Stimulated activated CD8-positive, alpha-beta memory T cell treated with anti-CD3 and anti-CD28 coated beads, Interleukin-12 subunit alpha, Interleukin-12 subunit beta, amount 100 ng/mL, for 4 hours (primary cell): ENCODE measurements at regions not wholly inside any gene's neighbourhood (a gene's known extent, or its start where the extent isn't known, plus 50 kb on each side); places are given as distances from the start of the nearest gene placed in this dataset.

ENCODE experiments used
- DNase-seq: peaks from one replicate; pipeline ENCODE4 v3.0.0-alpha.2; 2020; ENCODE audit warnings: low read depth

DNA sequence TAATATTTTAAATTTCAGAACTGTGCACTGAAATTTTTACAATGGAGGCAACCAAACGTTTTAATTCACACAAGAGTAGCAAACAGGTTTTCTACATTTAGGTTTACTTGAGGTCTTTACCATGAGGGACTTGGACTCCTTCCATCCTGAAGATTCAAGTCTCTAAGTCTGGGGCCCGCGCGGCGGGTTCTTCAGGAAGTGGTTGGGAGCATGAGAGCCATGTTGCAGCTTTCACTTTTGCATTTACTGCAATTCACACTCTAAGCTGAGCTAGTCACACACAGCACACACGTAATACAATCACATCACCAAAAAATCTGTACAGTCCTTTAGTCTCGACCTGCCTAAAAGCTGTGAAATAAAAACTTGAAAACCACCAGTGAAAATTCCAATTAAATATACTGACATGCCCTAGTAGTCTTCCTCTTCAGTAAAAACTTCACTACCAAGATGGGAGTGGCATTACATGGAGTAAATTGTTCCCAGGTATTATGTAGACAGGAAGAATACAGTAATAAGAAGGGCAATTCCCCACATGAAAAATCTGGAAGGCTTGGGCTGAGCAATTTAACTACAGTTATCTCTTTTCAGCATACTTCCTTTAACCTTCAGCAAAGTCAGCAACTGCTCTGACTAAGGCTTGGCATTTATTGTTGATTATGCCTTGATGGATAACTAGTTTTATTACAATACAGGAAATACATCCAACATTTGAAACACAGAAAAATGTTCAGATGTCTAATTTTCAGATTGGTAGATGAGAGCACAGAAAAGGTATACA lies 571.1 kb upstream of the DIPK2B start:
- no peak for DNase-seq

GRCh38 chrX:45771114-45771513 lies 570.4 kb upstream of the DIPK2B start:
- no peak for DNase-seq

DNA sequence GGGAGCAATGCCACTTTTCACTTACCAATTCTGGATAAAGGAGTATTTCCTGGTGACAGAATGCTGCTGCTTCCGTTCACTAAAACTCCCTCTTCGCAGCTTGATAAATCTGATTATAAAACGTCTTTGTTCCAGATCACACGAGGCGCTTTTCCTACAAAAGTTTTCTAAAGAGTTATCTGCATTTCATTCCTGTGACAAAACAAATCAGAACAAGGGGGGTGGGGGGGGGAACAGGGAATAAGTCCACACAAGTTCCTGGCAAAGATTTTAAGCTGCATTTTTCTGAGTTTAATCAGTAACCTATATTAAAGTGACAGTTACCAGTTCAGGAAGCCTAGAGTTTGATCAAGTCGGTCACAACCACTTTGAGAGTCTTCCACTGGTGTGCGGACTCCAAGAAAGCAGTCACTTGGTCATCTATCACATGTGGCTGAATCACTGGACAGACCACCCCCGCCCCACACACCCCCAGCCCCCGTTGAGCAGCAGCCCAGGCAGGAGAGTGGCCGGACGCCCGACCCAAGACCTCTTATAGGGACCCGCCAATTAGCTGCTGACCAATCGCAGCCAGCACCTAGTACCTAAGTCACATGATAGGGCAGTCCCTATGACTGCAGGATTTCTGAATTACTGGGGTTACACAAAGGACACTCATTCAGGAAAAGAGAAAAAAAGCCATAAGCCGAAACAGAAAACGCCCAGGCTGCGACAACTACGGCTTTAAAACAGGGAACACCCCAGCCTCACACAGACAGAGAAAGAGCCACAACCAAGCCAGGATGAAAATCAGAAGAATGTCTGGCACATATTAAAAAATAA lies 569.3 kb upstream of the DIPK2B start:
- DNase-seq = no peak

GRCh38 chrX:45768666-45769236 lies 568.1 kb upstream of the DIPK2B start:
- DNase-seq = no peak

DNA sequence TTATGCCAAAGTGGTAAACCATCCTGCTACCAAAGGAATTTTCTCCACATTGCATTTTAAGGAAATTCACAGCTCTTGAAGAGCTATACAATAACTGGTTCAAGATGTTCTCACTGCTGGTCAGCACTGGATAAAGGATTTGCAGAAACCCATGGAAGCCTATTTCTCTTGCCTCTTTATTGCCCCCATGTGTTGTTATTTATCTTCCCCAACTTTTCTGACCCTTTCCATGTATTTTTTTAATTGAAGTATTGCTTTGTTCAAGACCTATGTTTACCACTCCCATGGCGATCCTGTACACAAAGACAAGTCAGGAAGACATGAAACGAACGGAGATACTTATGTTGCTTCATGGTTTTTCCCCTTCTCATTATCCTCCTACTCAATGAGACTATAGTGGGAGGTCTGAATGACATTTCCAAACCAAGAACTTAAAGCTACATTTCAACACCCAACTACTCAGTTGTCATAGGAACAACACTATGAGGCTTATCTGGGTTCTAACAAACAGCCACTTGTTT lies 566.4 kb upstream of the DIPK2B start:
- no peak for DNase-seq

- DNase-seq = no peak
Observed at GRCh38 chrX:45765767-45766166, 565.1 kb upstream of the DIPK2B start.

GRCh38 chrX:45765281-45765680 lies 564.6 kb upstream of the DIPK2B start:
- DNase-seq = no peak

DNA sequence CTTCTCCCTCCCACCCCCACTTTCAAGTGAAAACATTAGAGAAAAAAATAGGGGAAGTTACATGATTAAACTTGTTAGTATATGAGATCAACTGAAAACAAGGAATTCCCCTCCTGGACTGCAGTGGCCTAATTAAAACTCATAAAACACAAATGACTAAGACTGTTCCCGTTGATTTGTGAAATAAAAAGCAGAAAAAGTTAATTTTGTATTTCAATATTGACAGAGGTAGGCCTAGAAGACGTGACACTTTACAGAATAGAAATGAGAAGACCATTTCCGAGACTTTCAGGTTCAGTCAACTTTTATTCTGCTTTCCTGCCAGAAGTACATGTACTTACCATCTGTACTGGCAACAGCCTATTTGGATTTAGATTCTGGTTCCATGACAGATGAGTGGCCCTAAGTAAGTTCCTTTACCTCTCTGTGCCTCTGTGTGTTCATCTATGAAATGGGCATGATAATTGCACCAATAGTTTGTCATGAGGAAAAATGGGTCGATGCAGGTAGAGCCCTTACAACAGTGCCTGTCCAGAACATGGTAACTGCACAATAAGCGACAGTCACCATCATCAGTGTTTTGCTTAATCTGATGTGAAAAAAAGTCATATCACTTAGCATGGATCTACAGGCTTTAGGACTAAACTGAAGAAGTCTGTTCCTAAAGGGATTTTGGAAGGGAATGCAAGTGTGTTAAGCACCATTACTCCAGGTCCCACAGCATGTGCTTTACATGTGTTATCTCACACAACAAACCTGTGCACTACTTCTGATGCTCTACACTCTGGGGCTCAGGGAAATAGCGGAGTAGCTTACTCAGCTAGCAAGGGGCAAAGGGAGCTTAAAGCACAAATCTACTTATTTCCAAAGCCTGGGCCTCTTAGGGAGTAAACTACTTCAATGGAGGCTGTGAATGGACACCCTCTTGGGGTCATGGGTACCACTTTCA lies 562.3 kb upstream of the DIPK2B start:
- DNase-seq = no peak

DNA sequence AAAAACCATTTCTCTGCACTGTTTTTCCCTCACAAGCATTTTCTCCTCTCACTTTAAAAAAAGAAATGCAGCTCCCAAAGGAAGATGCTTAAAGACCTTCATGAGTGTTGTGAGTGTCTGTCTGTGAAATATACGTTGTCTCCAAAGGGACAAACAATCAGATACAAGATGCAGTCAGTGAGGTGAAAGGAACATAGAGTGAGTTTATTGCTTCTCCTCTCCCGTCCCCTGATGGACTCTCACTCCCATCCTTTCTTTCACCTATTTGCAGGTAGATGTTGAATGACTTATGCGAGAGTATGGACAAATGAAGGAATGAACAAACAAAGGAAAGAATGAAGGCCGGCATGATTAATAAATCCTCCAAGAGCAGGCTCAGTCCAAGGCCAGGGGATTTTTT lies 561.2 kb upstream of the DIPK2B start:
- no peak for DNase-seq

DNA sequence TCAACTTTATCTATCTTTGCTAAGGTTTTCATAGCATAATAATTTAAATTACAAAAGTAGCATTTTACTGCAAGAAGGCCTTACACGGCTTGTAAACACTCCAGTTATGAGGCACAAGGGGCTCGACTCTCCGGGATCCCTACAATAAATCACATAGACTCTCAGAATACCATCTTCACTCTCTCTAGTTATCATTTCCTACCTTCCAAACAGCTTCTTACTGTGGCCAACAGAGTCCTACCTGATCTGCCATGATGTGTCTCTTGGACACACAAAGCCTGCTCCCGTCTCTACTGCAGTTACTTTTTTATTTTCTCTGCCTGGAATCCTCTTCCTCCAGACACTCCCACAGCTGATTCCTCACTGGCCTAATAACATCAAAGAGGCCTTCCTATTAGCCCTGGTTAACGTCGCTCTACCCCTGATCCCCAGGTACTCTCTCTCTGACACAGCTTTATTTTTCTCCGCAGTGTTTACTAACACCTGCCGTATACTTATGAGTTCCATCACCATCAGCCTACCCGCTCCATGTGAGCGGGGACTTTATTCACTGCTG lies 559.6 kb upstream of the DIPK2B start:
- no peak for DNase-seq

DNA sequence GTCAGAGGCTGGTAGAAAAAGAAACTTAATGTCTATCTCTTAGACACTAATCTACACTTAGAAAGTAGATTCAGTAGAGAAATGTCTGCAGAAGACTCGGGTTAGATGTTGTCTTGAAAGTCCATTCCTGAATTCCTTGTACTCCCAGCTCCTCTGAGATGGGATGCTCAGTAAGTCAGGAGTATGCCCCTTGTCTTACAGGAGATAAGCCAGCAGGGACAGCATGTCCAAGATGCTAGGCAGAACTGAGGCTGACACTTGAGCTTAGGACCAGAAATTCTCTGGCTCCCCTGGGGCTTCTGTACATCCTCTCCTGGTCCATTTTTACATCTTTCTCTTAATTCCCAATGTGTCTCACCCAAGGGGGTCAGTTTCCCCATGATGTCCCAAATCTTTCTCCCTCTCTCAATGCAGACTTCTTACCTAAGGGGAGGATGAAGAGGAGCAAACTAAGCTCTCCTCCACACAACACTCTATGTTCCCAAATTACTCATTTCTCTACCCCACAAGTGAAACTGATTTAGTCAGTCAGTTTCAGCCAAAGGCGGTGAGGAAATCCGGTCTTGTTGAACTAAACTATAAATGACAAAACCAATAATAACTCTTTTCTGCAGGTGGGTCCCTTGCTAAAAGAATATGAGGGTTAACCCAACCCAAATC lies 558.2 kb upstream of the DIPK2B start:
- DNase-seq = no peak

DNA sequence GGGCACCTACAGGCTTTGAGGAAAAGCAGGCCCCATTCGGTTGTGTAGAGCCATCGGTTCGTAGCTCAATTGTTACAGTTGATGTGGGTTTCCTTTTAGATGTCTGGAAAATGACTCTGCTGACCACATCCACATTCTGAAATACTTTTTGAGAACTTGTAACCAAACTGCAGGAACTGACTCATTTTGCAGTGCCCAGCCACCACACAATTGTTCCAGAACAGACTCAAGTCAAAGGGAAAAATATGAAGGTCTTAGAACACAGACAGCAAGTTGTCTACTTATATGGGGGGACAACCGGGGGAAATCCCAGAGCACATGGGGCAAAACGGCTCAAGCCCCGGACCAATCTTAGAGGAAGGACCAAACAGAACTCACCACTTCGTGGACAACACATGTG lies 557.6 kb upstream of the DIPK2B start:
- no peak for DNase-seq

GRCh38 chrX:45757272-45757671 lies 556.6 kb upstream of the DIPK2B start:
- no peak for DNase-seq

DNA sequence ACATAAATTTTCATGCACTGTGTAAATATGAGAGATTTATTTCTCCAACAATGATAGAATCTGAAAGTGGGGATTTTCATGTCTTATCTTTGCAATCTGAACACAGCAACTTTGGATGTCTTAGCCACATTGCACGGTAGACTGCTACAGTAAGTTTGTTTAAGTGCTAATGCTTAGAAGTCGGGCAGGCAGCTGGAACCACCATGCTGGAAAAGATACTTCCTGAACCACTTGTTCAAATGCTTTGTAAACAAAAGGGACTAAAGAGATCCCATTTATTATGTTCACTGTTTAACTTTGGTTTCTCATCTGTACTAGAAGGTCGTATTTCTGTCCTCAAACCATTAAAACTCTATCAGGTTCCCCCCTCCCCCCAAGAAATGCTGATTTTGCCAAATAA lies 555.9 kb upstream of the DIPK2B start:
- DNase-seq = no peak

DNA sequence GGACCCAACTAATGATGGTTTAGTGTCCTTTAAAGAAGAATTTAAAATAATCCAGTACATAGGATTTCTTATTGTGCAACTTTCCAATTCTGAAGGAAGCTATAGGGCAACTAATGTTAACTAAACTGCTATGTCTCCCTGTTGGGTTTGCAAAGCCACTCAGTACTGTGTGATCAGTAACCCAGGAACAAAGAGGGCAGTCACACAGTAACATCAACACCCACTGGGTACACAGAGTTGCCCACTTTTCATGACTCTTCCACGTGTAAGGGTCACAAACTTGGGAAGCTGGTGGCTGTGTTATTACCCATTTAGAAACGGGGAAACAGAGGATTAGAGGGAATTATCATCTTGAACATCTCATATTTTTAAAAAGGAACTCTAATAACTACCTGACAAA lies 555.0 kb upstream of the DIPK2B start:
- no peak for DNase-seq

- DNase-seq = no peak
Observed at GRCh38 chrX:45751156-45751555, 550.5 kb upstream of the DIPK2B start.

- no peak for DNase-seq
Observed at GRCh38 chrX:45750639-45751038, 550.0 kb upstream of the DIPK2B start.

- no peak for DNase-seq
Observed at GRCh38 chrX:45749375-45749774, 548.7 kb upstream of the DIPK2B start.

- no peak for DNase-seq
Observed at GRCh38 chrX:45748369-45748774, 547.7 kb upstream of the DIPK2B start.

DNA sequence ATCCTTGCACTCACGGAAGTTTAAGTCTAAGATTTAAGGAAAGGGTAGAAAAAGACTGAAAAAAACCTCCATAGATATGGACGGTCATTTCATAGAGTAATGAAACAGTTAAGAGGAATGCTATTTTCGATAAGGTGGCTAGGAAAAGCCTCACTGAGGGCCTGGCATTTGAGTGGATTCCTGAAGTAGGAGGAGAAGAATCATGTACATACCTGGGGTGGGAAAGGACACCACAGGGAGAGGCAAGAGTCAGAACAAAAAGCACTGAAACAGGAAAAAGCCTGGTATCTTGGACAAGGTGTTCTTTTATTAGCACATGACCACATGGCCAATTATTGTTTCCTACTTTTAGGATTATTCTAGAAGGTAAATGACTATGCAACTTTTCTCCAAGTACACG lies 547.2 kb upstream of the DIPK2B start:
- DNase-seq = no peak

GRCh38 chrX:45745479-45745878 lies 544.8 kb upstream of the DIPK2B start:
- DNase-seq = no peak
